NB4 (cell line): ENCODE measurements at regions not wholly inside any gene's neighbourhood (a gene's known extent, or its start where the extent isn't known, plus 50 kb on each side); places are given as distances from the start of the nearest gene placed in this dataset.

ENCODE experiments used
- DNase-seq: peaks from one replicate; pipeline ENCODE4 v3.0.0; 2010; ENCODE audit warnings: low read depth
- H3K4me3 ChIP-seq: one replicate; pipeline ENCODE4 v1.5.1; 2011; ENCODE audit warnings: mild to moderate bottlenecking, low read depth, low read length, moderate library complexity
- CTCF ChIP-seq: IDR thresholded peaks from one replicate; pipeline ENCODE4 v1.5.1; 2012; ENCODE audit warnings: low read depth, low read length
- MAX ChIP-seq: IDR thresholded peaks from 2 replicates; pipeline ENCODE4 v1.6.1; 2011; ENCODE audit warnings: low read depth, low read length
- MYC ChIP-seq: IDR thresholded peaks from 2 replicates; pipeline ENCODE4 v1.6.1; 2011; ENCODE audit warnings: low read depth, low read length
- POLR2A ChIP-seq: IDR thresholded peaks from 2 replicates; pipeline ENCODE4 v1.6.1; 2011; ENCODE audit warnings: mild to moderate bottlenecking; ENCODE audit not compliant: insufficient read length; ENCODE audit errors: extremely low read depth

GRCh38 chr18:67183398-67183797 is 333.1 kb downstream of the DSEL start:
- DNase-seq = no peak
- H3K4me3 ChIP-seq = no peak overlapping the region
- no peak for TF ChIP-seq POLR2A
- no peak for TF ChIP-seq MAX
- TF ChIP-seq CTCF = no peak
- TF ChIP-seq MYC = no peak

- no peak for DNase-seq
- no peak overlapping the region for H3K4me3 ChIP-seq
- no peak for TF ChIP-seq MYC
- no peak for TF ChIP-seq MAX
- no peak for TF ChIP-seq POLR2A
- TF ChIP-seq CTCF = no peak
Observed at GRCh38 chr18:67179726-67180125, 336.8 kb downstream of the DSEL start.

GRCh38 chr18:67159662-67160061 is 356.9 kb downstream of the DSEL start:
- H3K4me3 ChIP-seq = no peak overlapping the region
- no peak for DNase-seq
- no peak for TF ChIP-seq CTCF
- TF ChIP-seq POLR2A = no peak

- H3K4me3 ChIP-seq = no peak overlapping the region
- DNase-seq = no peak
- TF ChIP-seq POLR2A = no peak
Observed at GRCh38 chr18:67154979-67155378, 361.5 kb downstream of the DSEL start.

GRCh38 chr18:67151366-67151765 is 365.2 kb downstream of the DSEL start:
- H3K4me3 ChIP-seq = no peak overlapping the region
- DNase-seq = no peak
- TF ChIP-seq CTCF (no peak), POLR2A (no peak), MYC (no peak), MAX (no peak)

- no peak overlapping the region for H3K4me3 ChIP-seq
- no peak for DNase-seq
- no peak for TF ChIP-seq MYC
- TF ChIP-seq CTCF = no peak
- no peak for TF ChIP-seq POLR2A
- no peak for TF ChIP-seq MAX
Observed at GRCh38 chr18:67145586-67146292, 370.8 kb downstream of the DSEL start.
